ENCODE measurements at regions not wholly inside any gene's neighbourhood (a gene's known extent, or its start where the extent isn't known, plus 50 kb on each side); places are given as distances from the start of the nearest gene placed in this dataset.

GRCh38 chr1:68586766-68587165 lies 89.9 kb upstream of the DEPDC1 start:
- TF ChIP-seq TFCP2L1 (CRISPR knock-in tag; IDR thresholded peaks at IDR 0.05) = no peak
- TF ChIP-seq CTCF (IDR thresholded peaks at IDR 0.05) = no peak
- TF ChIP-seq NFE2L2 (conservative IDR thresholded peaks at IDR 0.05; ENCODE audit: low read length) = no peak
- TF ChIP-seq CHD4 (IDR thresholded peaks at IDR 0.05; ENCODE audit: borderline replicate concordance) = no peak
- TF ChIP-seq ZNF302 (CRISPR knock-in tag; IDR thresholded peaks at IDR 0.05) = no peak
- TF ChIP-seq RFX5 (IDR thresholded peaks at IDR 0.05) = no peak
- no peak for TF ChIP-seq KDM5A (IDR thresholded peaks at IDR 0.05)
- TF ChIP-seq ZC3H11A (IDR thresholded peaks at IDR 0.05) = no peak
- TF ChIP-seq ESRRA (IDR thresholded peaks at IDR 0.05; ENCODE audit: borderline replicate concordance, low read length) = no peak
- no peak for TF ChIP-seq SREBF2 (IDR thresholded peaks at IDR 0.05)
- TF ChIP-seq, protein P1, sequence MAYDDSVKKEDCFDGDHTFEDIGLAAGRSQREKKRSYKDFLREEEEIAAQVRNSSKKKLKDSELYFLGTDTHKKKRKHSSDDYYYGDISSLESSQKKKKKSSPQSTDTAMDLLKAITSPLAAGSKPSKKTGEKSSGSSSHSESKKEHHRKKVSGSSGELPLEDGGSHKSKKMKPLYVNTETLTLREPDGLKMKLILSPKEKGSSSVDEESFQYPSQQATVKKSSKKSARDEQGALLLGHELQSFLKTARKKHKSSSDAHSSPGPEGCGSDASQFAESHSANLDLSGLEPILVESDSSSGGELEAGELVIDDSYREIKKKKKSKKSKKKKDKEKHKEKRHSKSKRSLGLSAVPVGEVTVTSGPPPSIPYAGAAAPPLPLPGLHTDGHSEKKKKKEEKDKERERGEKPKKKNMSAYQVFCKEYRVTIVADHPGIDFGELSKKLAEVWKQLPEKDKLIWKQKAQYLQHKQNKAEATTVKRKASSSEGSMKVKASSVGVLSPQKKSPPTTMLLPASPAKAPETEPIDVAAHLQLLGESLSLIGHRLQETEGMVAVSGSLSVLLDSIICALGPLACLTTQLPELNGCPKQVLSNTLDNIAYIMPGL (CRISPR knock-in tag; IDR thresholded peaks at IDR 0.05; ENCODE audit: borderline replicate concordance) = no peak
- TF ChIP-seq EHMT2 (IDR thresholded peaks at IDR 0.05; ENCODE audit: low read depth) = no peak
- no peak for TF ChIP-seq MAFK (IDR thresholded peaks at IDR 0.05; ENCODE audit: partially characterized antibody)
- TF ChIP-seq NPAS2 (CRISPR knock-in tag; IDR thresholded peaks at IDR 0.05; ENCODE audit: borderline replicate concordance) = no peak
- TF ChIP-seq CHD2 (IDR thresholded peaks at IDR 0.05; ENCODE audit: low read length, partially characterized antibody) = no peak
- no peak overlapping the region for H3K4me2 ChIP-seq
- FAIRE-seq = no peak
- no peaks in the 10 kb centered on the region for H3K9me3 ChIP-seq
- no peak overlapping the region for H3K27ac ChIP-seq
- no peak overlapping the region for H3K4me3 ChIP-seq
- ATAC-seq = no peak
- ChIA-PET POLR2A (no interaction called here), CTCF (no interaction called here)
- H3K4me1 ChIP-seq = no peaks in the 10 kb centered on the region
- no peak for DNase-seq (ENCODE audit: low read depth in 1 of 2, low spot score in 1 of 2)

DNA sequence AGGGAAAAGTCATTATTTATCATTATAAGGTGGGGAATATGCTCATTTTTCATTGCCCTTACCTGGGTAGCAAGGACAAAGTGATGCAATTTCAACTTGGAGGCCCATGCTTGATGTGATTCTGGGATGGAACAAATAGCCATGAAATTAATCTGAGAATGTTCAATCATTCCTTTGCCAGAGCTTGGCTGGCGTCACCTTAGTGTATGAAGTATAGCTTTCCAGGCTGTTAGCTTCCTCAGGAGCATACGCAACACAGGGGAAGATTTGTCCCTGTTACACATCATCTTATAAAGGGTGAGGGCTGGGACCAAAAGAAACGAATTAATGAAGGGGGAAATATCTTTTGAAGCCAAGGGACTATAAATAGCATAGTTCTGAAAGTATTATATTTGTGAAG lies 91.4 kb upstream of the DEPDC1 start:
- TF ChIP-seq, protein P2, sequence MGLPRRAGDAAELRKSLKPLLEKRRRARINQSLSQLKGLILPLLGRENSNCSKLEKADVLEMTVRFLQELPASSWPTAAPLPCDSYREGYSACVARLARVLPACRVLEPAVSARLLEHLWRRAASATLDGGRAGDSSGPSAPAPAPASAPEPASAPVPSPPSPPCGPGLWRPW (IDR thresholded peaks at IDR 0.05) = no peak
- TF ChIP-seq CEBPB (IDR thresholded peaks at IDR 0.05) = no peak
- no peak for TF ChIP-seq HEYL (CRISPR knock-in tag; IDR thresholded peaks at IDR 0.05)
- TF ChIP-seq PHF8 (IDR thresholded peaks at IDR 0.05; ENCODE audit: borderline replicate concordance, low read depth) = no peak
- TF ChIP-seq EP300 (IDR thresholded peaks at IDR 0.05) = no peak
- no peak for TF ChIP-seq MAFK (IDR thresholded peaks at IDR 0.05; ENCODE audit: partially characterized antibody)
- no peak for TF ChIP-seq CTCF (IDR thresholded peaks at IDR 0.05)
- no peak for TF ChIP-seq POLR2A (IDR thresholded peaks at IDR 0.05; ENCODE audit: low read length)
- TF ChIP-seq FOSL2 (IDR thresholded peaks at IDR 0.05) = no peak
- TF ChIP-seq FOSL2 (CRISPR knock-in tag; IDR thresholded peaks at IDR 0.05) = no peak
- no peak for TF ChIP-seq HOXA7 (CRISPR knock-in tag; IDR thresholded peaks at IDR 0.05)
- no peak for TF ChIP-seq NFE2L2 (conservative IDR thresholded peaks at IDR 0.05; ENCODE audit: low read length)
- TF ChIP-seq, protein P1 (CRISPR knock-in tag; IDR thresholded peaks at IDR 0.05; ENCODE audit: borderline replicate concordance) = no peak
- no peak for TF ChIP-seq ZC3H11A (IDR thresholded peaks at IDR 0.05)
- no peak for TF ChIP-seq HOXB13 (CRISPR knock-in tag; IDR thresholded peaks at IDR 0.05; ENCODE audit: low read depth)
- TF ChIP-seq RCOR1 (IDR thresholded peaks at IDR 0.05; ENCODE audit: low read depth, low read length) = no peak
- DNase-seq (ENCODE audit: low read depth in 1 of 2, low spot score in 1 of 2) (no peak), ATAC-seq (no peak), FAIRE-seq (no peak)
- no peaks in the 10 kb centered on the region for H3K4me1 ChIP-seq
- POLR2A ChIA-PET = no interaction called here
- no peak overlapping the region for H3K4me3 ChIP-seq
- WGBS (ENCODE audit: missing lambda C conversion rate) = 30% methylated on average over 3 of the region's 3 CpGs
- H3K9me3 ChIP-seq = no peaks in the 10 kb centered on the region
- CTCF ChIA-PET = no interaction called here
- no peak overlapping the region for H3K27ac ChIP-seq
- H3K4me2 ChIP-seq = no peak overlapping the region

All from A549 (cell line).